22Rv1 (cell line): ENCODE measurements at regions not wholly inside any gene's neighbourhood (a gene's known extent, or its start where the extent isn't known, plus 50 kb on each side); places are given as distances from the start of the nearest gene placed in this dataset.

ENCODE experiments used
- CTCF ChIP-seq: fragments of 450-650 bp; IDR thresholded peaks from 2 replicates; pipeline ENCODE4 v1.5.1; 2017; ENCODE audit warnings: mild to moderate bottlenecking
- ZFX ChIP-seq: fragments of 450-650 bp; IDR thresholded peaks from 2 replicates; pipeline ENCODE4 v1.6.1; 2017; ENCODE audit warnings: antibody characterized with exemption, borderline replicate concordance

GRCh38 chr2:3099145-3099859 is 278.3 kb downstream of the EIPR1 start:
- TF ChIP-seq CTCF (no peak), ZFX (no peak)
